NCI-H345 treated with DMSO at 0.1 percent for 48 hours (cell line): ENCODE measurements at regions not wholly inside any gene's neighbourhood (a gene's known extent, or its start where the extent isn't known, plus 50 kb on each side); places are given as distances from the start of the nearest gene placed in this dataset.
"Not testable (repeated sequence)": the region's sequence is repeated elsewhere in the genome, so short reads cannot be mapped to it uniquely, and the experiment has no call there.

Experiments
- DNase-seq: peaks from one replicate; lab custom pipeline; 2025; ENCODE audit not compliant: unreplicated experiment; lab: John Stamatoyannopoulos, UW

DNA sequence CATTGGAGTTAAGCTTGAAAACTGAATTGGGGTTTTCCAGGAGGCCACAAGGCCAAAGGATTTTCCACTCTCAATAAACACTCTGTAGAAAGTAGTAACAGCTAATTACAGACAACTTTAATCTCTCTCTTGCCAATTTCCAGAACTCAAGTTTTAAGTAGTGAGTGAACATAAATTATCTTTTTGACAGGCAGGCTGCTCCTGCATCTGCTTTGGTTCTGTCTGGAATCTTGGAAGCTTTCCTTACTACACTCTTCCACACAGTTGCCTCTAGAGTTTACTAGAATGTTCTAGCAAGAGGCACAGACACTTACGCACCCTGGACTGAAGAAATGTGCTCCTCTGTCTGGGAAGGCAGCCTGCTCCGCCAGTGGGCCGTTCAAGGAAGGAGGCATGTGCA, 90.5 kb upstream of the WAC start:
- no peak for DNase-seq

DNA sequence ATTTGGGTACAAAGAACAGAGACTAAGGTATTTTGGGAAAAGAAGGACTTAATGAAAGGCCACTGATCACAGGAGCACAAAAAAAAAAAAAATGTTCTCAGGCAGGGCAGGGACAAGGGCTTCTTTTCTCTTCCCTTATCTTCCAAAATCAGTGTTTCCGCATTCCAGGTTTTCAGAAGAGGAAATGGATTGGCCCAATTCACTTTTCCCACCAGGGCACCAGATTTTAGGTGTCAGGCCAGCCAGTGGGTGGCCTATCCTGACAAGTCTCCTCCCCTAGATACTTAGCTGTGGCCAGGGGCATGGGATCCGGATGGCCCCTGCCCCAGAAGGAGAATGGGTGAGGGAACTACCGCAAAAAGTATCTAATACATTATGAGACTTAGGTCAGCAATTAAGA, 88.9 kb upstream of the WAC start:
- DNase-seq: no peak

DNA sequence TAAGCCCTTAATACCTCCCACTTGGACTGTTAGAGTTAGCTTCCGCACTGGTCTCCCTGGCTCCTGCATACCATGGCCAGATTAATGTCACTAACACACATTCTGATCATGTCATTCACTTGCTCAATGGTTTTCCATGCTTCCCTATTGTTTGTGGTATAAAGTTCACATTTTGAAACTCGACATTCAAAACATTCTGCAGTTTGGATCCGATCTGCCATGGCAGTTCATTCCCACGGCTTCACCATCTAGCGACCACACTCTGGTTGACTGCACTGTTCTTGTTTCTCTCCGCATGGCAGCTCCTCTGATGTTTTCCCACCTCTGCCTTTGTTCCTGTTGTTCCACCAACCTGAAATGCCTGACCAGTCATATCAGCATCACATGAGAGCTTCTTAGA, 87.4 kb upstream of the WAC start:
- DNase-seq: no peak

DNA sequence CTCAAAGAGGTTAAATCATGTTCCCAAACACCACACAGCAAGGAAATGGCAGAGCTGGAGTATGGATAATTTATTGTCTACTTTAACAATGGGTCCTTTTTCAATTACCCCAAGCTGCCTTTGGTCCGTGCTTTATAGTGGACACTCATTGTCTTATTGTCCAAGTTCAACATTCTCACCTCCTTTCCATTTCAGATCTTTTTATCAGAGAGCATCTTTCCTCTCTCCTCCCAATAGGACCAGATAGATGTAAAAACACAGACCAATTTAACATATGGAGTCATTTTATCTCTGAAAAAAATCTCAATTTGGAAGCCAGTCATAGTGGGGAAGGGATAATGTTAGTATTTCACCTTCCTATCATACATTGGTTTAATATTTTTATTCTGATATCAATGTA, 83.5 kb upstream of the WAC start:
- DNase-seq: no peak

DNA sequence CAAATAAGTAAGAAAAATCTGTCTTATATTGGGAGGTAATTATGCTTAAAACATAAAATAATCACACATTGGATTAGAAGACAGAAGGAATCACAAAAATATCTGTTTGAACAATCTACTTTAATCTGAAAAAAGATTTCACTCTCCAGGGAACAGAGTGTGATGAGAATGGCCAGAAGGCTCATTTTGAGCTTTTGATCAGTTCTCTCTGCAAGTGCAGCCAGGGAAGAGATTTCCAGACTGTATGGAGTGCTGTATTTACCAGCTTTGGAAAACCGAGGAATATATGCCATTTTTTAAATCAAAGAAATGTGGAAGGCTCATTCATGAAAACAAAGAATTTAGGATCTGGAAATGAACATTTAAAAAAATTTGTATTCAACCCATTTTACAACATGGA, 83.0 kb upstream of the WAC start:
- no peak for DNase-seq

DNA sequence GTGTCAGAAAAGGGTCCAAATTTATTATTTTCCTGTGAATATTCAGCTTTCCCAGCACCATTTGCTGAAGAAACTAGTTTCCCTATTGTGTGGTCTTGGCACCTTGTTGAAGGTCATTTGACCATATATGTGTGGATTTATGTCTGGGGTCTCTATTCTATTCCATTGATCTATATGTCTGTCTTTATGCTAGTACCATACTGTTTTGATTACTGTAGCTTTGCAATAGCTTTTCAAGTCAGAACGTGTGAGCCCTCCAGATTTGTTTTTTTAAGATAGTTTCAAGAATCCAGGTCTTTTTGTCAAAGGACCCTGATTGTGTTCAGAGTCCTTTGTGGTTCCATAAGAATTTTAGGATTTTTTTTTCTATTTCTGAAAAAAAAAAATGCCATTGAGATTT, 79.0 kb upstream of the WAC start:
- no peak for DNase-seq

DNA sequence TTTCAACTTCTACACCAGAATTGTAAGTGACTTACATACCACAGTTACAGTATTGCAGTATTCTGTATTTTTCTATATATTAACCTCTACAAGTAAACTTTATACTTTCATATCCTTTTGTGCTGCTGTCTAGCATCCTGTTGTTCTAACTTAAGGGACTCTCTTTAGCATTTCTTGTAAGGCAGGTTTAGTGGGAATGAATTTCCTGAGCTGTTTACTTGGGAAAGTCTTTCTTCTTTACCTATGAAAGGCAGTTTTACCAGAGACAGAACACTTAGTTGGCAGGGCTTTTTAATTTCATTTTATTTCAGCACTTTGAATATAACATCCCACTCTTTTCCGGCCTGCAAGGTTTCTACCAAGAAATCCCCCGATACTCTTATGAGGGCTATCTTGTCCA, 75.8 kb upstream of the WAC start:
- no peak for DNase-seq

DNA sequence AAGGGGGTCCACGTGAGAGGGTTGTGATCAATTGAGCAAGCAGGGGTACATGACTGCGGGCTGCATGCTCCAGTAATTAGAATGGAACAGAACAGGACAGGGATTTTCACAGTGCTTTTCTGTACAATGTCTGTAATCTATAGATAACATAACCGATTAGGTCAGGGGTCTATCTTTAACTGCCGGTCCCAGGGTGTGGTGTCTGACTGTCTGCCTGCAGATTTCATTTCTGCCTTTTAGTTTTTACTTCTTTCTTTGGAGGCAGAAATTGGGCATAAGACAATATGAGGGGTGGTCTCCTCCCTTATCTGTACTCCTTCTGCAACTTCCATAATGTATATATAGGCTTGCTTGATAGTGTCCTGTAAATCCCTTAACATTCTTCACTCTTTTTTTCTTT, 75.0 kb upstream of the WAC start:
- not testable (repeated sequence) for DNase-seq

DNA sequence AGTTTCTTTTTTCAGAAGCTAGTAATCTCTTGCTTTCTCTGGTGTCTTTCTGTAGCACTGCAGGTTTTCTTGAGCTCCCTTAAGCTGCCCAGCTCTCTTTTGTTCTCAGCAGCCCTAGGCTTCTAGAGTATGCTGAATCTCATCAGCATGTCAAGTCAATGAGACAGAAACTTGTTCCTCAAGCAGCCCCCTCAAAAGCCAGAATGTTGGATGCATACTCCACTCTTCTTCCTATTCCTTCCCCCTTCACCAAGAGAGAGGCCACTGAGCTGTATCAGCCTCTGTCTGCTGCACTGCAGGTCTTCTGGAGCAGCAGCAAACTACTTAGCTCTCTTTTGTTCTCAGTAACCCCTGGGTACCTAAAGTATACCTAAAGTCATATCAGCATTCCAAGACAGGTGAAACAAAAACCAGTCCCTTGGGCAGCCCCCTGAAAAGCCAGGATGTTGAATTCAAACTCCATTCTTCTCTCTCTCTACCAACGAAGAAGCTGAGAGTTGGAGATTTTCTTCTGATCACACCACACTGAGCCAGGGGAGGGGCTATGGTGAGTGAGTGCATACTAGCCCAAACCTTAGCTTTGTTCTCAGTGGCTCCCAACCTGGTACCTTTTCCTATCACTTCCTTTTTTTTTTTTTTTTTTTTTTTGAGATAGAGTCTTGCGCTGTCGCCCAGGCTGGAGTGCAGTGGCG, 73.3 kb upstream of the WAC start:
- DNase-seq: no peak

DNA sequence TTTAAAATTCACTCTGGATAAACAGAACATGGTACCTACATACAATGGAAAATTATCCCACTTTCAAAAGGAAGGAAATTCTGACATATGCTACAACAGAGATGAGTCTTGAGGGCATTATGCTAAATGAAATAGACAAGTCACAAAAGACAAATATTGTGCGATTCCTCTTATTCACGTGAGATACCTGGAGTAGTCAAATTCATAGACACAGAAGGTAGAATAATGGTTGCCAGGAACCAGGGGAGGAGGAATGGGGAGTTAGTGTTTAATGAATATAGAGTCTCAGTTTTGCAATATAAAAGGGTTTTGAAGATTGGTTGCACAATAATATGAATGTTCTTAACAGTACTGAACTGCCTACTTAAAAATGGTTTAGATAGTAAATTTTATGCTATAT, 69.8 kb upstream of the WAC start:
- no peak for DNase-seq

DNA sequence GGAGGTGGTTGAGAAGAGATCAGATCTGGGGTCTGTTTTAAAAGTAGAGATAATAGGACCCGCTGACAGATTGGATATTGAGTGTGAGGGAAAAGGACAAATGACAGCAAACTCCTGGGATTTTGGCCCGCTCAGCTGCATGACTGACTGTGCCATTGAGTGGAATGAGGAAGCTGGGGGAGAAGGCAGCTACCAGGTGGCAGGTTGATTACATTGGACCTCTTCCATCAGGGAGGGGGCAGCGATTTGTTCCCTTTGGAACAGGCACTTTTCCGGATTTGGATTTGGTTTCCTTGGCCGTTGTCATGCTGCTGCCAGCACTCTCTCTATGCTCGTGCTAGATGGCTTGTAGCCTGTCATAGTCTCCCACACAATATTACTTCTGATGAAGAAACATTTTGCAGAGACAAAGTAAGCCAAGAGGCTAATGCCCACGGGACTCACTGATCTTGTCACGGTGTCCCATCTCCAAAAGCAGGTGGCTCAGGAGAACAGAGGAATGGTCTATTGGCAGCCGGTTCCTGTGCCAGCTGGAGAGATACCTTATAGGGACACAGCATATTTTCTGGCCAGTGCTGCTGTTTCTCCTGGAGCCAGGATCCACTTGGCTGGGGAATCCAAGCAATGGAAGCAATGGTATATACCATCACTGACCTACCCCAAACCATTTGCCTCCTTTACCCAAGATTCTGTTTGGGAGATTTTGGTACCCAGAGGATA, 69.1 kb upstream of the WAC start:
- no peak for DNase-seq

DNA sequence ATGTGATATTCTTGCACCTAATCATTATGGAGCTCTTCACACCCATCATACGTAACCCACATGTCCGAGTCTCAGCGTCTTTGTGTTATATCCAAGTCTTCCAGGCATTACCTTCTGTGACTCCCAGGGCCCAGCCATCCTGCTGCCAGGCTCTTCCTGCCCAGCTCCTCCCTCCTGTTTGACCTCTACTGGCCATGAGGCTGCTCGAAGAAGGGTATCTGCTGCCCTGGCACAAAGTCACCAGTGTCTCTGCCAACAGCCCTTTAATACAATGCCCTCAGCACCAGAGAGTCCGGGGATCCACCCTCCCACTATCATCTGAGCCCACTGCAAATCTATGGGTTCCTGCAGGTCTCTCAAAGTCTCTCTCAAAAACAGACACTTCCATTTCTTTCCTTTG, 65.3 kb upstream of the WAC start:
- no peak for DNase-seq

DNA sequence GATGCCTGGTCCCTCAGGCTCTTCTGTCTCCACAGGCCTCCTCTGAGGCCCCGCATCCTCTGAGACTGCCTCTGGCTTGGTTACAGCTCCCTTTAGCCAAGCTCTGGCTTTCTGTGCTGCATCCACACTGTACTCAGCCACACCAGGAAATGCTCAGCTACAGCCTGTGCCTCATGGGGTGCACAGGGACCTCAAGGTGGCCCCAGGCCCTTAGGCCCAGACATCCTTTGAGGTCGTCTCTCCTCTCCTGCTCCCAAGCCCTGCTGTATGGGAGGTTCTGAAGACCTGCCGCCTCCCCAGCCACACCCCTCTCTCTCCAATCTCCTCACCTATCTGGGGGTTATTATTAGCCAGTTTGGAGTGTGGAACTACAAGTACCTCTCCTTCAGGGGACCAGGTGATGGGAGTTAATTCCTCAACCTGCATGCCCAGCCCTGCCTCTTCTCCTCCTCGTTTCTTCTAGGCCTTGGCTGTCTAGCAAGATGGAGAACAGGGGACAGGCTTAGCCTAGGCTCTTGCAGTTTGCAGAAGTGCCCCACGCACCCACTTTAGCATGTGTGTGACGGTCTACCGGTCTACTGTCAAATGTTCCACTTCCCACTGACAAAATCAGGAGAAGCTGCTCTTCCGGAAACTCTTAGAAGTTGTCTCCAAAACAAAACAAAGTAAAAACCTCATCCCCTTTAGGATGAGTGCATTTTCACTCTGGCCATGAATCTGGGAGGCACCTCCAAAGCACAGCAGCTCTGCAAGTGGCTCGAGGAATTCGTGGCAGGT, 64.0 kb upstream of the WAC start:
- no peak for DNase-seq

DNA sequence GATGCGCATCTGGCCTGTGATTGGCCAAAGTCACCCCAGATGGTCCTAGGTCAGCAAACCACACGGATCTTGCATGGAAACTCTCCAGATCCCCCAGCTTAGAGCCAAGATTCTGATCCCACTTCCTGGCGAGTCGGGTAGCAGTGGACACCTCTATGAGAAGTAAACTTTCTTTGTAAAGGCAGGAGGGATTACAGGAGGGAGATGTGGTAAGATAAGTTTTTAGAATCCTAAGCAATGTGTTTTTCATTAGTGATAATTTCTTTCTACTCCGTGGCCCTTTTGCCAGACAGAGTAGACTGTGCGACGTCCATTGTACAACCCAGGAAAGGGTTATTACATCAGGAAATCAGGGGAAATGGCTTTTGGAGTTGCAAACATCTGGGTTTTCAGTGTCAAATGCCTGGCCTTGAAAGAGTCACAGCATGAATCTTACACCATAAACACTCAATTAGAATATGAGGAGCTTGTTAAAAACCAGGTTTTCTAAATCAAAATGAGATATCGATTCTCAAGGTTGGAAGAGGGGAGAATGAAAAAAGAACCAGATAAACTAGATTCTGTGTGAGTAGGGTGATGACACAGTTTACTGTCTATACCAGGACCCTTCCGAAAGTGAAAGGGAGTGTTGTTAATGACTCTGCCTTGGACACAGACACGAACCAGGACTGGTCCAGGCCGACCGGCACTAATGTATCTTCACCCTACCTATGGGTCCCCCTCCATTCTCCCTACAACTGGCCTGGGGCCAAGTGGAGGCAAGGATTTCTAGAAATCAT, 61.9 kb upstream of the WAC start:
- DNase-seq: no peak

DNA sequence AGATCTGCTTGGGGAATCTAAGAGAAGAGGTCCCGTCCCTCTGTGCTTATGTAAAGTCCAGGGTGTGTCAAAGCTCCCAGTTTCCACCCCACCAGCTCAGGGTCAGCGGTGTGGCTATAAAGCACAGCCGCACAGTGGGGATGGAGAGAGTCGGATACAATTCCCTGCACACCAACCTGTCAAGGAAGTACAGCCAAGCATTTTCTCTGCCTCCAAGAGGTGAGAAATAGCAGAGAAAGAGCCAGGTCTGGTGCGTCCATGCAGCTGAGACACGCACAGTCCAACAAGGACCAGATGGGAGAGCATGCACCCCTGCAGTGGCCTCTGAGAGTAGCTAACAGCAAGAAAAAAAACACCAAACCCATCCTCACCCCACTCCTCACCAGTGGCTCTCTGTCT, 61.3 kb upstream of the WAC start:
- DNase-seq: no peak

DNA sequence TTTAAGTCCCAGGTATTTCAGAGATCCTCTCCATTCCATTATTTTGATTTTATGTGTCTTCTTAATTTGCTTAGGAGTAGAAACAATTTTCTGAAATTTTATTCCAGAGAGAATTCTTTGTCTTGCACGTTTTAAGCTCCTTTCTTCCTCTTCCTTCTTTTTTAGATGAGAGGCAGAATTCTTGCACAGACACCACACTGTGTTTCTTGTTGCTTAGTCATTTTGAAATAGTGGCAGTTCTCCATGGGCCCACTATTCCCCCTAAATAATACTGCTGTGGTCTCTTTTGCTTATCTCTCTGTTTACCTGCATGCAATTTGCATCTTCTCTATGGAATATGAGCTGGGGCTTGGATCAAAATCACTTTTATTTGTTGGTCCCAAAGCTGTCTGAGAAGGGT, 54.3 kb upstream of the WAC start:
- no peak for DNase-seq

DNA sequence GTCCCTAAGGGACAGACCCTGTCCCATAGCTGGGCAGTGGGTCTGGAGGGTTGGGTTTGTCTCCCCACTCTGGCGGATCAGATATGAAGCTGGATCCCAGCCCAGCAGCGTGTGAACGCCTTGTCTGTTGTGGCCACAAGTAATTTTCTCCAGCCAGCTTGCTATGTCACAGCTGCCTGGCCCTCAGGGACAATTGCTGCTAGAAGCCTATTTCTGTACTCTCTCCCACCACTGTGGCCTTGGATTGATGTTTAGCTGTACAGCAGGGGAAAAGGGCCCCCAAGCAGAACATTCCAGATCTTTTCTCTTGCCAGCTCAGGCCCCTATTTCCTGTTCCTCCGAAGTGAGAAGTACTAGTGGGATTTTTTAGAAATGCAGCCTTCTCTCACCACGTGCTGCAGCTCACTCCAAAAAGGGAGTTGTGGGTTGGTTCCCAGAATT, 53.5 kb upstream of the WAC start:
- no peak for DNase-seq

DNA sequence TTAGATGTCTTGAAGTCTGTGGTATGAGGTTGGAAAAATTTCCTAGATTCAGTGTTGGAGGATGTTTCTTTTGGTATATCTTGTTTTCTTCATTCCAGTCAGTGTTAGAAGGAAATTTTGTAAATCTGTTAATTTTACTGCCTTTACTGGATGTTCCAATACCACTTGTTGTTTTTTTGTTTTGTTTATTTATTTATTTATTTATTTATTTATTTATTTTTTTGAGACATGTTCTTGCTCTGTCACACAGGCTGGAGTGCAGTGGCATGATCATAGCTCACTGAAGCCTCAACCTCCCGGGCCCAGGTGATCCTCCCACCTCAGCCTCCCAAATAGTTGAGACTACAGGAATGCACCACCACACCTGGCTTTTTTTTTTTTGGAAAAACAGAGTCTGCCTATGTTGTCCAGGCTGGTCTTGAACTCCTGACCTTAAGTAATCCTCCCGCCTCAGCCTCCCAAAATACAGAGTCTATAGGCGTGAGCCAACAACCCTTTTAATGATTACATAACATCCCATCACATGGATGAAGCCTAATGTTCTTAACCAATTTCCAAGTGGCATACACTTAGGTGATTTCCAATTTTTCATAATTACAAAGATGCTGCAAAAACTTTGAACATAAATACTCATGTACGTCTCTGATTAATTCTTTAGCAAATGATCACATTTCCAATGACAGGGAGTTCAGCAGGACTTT, 52.8 kb upstream of the WAC start:
- no peak for DNase-seq

DNA sequence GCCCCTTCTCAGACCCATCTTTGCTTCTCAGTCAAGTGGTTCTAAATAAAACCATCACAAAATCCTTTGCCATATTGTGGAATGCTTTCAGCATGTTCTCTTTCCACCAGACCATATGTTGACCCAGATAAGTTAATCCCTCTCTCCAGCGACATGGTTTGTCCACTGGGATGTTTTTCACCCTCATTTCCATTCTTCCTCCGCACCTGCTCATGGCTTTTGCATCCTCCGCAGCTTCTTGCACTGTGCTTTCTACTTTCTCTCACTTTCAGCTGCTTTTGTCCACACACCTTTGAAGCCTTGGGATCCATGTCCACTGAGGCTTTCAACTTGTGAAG, 52.3 kb upstream of the WAC start:
- no peak for DNase-seq

DNA sequence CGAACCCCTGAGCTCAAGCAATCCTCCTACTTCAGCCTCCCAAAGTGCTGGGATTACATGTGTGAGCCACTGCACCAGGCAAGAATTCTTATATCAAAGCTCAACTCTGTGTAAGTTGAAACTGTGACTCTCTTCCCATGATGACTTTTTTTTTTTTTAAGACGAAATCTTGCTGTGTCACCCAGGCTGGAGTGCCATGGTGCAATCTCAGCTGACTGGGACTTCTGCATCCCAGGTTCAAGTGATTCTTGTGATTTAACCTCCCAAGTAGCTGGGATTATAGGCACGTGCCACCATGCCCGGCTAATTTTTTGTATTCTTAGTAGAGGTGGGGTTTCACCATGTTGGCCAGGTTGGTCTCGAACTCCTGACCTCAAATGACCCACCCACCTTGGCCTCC, 51.6 kb upstream of the WAC start:
- DNase-seq: not testable (repeated sequence)

DNA sequence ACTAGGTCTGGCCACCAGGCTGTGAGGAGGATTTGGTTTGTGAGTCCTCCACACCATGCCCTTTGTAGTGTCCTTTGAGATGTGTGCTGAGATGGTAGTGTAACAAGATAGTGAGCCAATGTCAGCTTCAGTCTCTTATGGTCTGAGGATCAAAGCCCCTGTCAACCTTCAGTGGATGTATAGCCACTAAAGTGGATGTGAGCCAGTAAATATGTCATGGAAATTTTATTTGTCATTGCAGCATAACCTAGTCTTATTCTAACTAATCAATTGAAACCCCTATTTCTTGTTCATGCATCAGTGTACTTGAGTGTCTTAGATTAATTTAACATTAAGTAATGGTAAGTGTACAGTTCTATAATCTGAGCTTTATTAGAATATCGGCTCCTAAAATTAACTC, 51.0 kb upstream of the WAC start:
- DNase-seq: no peak
